NCI-H1694 (cell line): ENCODE measurements at regions not wholly inside any gene's neighbourhood (a gene's known extent, or its start where the extent isn't known, plus 50 kb on each side); places are given as distances from the start of the nearest gene placed in this dataset.
"Not testable (repeated sequence)": the region's sequence is repeated elsewhere in the genome, so short reads cannot be mapped to it uniquely, and the experiment has no call there.

Source experiments
- DNase-seq: peaks from one replicate; lab custom pipeline; 2025; lab: John Stamatoyannopoulos, UW

- DNase-seq, result no peak
These were observed 488.7 kb upstream of the CYLC2 start for GRCh38 chr9:102506406-102506805.

- DNase-seq, result no peak
These were observed 495.7 kb upstream of the CYLC2 start for GRCh38 chr9:102499468-102499867.

- DNase-seq, result no peak
These were observed 497.4 kb upstream of the CYLC2 start for GRCh38 chr9:102497709-102498108.

- not testable (repeated sequence) for DNase-seq
These were observed 508.2 kb upstream of the CYLC2 start for GRCh38 chr9:102486976-102487375.

- no peak for DNase-seq
These were observed 511.5 kb upstream of the CYLC2 start for GRCh38 chr9:102483651-102484050.

- no peak for DNase-seq
These were observed 512.4 kb upstream of the CYLC2 start for GRCh38 chr9:102482776-102483175.

- DNase-seq, result no peak
These were observed 515.9 kb upstream of the CYLC2 start for GRCh38 chr9:102479191-102479590.

GRCh38 chr9:102474357-102474756, 520.8 kb upstream of the CYLC2 start:
- no peak for DNase-seq

- not testable (repeated sequence) for DNase-seq
These were observed 525.7 kb upstream of the CYLC2 start for GRCh38 chr9:102469430-102469829.

- DNase-seq, result no peak
These were observed 533.8 kb upstream of the CYLC2 start for GRCh38 chr9:102461156-102461819.

GRCh38 chr9:102459828-102460227, 535.3 kb upstream of the CYLC2 start:
- no peak for DNase-seq

- no peak for DNase-seq
These were observed 538.6 kb upstream of the CYLC2 start for GRCh38 chr9:102456562-102456961.

GRCh38 chr9:102445906-102446305, 549.2 kb upstream of the CYLC2 start:
- DNase-seq, result no peak

- no peak for DNase-seq
These were observed 549.9 kb upstream of the CYLC2 start for GRCh38 chr9:102445181-102445747.

- no peak for DNase-seq
These were observed 555.5 kb upstream of the CYLC2 start for GRCh38 chr9:102439583-102439982.

- not testable (repeated sequence) for DNase-seq
These were observed 558.5 kb upstream of the CYLC2 start for GRCh38 chr9:102436599-102436998.

GRCh38 chr9:102435427-102435826, 559.7 kb upstream of the CYLC2 start:
- no peak for DNase-seq

GRCh38 chr9:102434545-102434944, 560.6 kb upstream of the CYLC2 start:
- DNase-seq, result no peak

GRCh38 chr9:102428305-102428704, 566.8 kb upstream of the CYLC2 start:
- DNase-seq, result no peak

GRCh38 chr9:102416251-102416650, 578.9 kb upstream of the CYLC2 start:
- not testable (repeated sequence) for DNase-seq

GRCh38 chr9:102405218-102405867, 589.8 kb upstream of the CYLC2 start:
- no peak for DNase-seq

GRCh38 chr9:102403514-102403913, 591.6 kb upstream of the CYLC2 start:
- no peak for DNase-seq

GRCh38 chr9:102398205-102398604, 596.9 kb upstream of the CYLC2 start:
- DNase-seq, result no peak
